Gastrocnemius medialis (tissue), 4 donors: ENCODE measurements at regions not wholly inside any gene's neighbourhood (a gene's known extent, or its start where the extent isn't known, plus 50 kb on each side); places are given as distances from the start of the nearest gene placed in this dataset.

Source experiments
- ATAC-seq, 2 donors: fragments of 150-250 bp; one replicate each; pipeline ENCODE4 v1.9.1; 2016
- DNase-seq, 2 donors: peaks; one replicate each; pipeline ENCODE4 v3.0.0-alpha.2; 2019
- H3K27ac ChIP-seq, 4 donors: fragments of 200-600 bp; sonication (generic); 1 replicate in 1 of 4; 2 replicates in 3 of 4; pipeline ENCODE4 v1.5.1; 2016 to 2018; ENCODE audit warnings: mild to moderate bottlenecking in 2 of 4, moderate library complexity in 1 of 4
- H3K27me3 ChIP-seq, 3 donors: fragments of 200-600 bp; sonication (generic) in 2 of 3; 1 replicate in 1 of 3; 2 replicates in 2 of 3; pipeline versions ENCODE4 v1.5.1 to v1.6.0; 2016 to 2019; ENCODE audit warnings: mild to moderate bottlenecking in 1 of 3, moderate library complexity in 1 of 3
- H3K36me3 ChIP-seq, 2 donors: fragments of 200-600 bp; sonication (generic) in 1 of 2; one replicate each; pipeline ENCODE4 v1.5.1; 2017 to 2018
- H3K4me1 ChIP-seq, 2 donors: fragments of 200-600 bp; sonication (generic) in 1 of 2; one replicate each; pipeline ENCODE4 v1.5.1; 2016 to 2017; ENCODE audit warnings: mild to moderate bottlenecking in 2 of 2
- H3K4me3 ChIP-seq, 4 donors: fragments of 200-600 bp; sonication (generic) in 3 of 4; 1 replicate in 1 of 4; 2 replicates in 3 of 4; pipeline ENCODE4 v1.5.1; 2016 to 2019; ENCODE audit warnings: mild to moderate bottlenecking in 2 of 4
- H3K9me3 ChIP-seq, 3 donors: fragments of 200-600 bp; sonication (generic) in 2 of 3; 1 replicate in 1 of 3; 2 replicates in 2 of 3; pipeline ENCODE4 v1.5.1; 2016 to 2019
- CTCF ChIP-seq, 5 experiments: fragments of 450-650 bp in 3 of 5; fragments of 200-600 bp in 2 of 5; sonication (generic) in 2 of 5; IDR thresholded peaks in 4 of 5; conservative IDR thresholded peaks in 1 of 5; 1 replicate in 4 of 5; 2 replicates in 1 of 5; pipeline ENCODE4 v1.5.1; 2016 to 2019; ENCODE audit warnings: antibody characterized with exemption in 5 of 5, mild to moderate bottlenecking in 3 of 5, moderate library complexity in 3 of 5
- POLR2A ChIP-seq, 2 donors: fragments of 450-650 bp; IDR thresholded peaks; one replicate each; pipeline ENCODE4 v1.6.1; 2017; ENCODE audit warnings: antibody characterized with exemption in 2 of 2, mild to moderate bottlenecking in 2 of 2, moderate library complexity in 2 of 2
- in situ Hi-C, 4 donors: fragments of 200-750 bp; cut with MboI; loops; one replicate each; pipeline versions ENCODE4 v1.15.0 to v1.8.0; 2017; ENCODE audit warnings: low sequenced_read_pairs in 4 of 4
- intact Hi-C: fragments of 100-400 bp; cut with DNase I; formaldehyde crosslinking; loops from one replicate; pipeline ENCODE4 v1.15.1; 2023; ENCODE audit warnings: low total_unique reads

- H3K9me3 ChIP-seq = no peaks in the 10 kb centered on the region
Observed at GRCh38 chrX:80285131-80285773, 135.0 kb upstream of the TENT5D start.

DNA sequence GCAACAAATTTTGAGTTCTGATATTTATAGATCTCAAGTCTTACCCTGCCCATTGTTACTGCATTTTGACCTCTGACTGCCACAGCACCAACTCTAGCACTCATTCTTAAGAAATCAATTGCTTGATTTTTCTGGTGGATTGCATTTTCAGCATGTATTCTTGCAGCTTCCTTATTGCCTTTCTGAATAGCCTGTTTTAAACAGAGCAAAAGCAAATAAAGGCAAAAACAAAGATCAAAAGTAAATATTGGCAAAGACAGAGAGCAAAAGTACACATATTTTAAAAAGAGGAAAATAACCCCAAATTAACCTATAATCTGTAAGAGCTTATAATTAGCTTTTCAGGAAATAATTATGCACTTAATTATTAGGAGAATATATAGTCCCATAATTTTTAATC, 129.4 kb upstream of the TENT5D start:
- Histone ChIP-seq H3K4me1 (no peaks in the 10 kb centered on the region), H3K27ac (no peak overlapping the region), H3K4me3 (no peak overlapping the region), H3K27me3 (peaks cover 0 to 3% (median 0%) of the 10 kb centered on the region in 3 donors), H3K36me3 (no peaks in the 10 kb centered on the region), H3K9me3 (no peaks in the 10 kb centered on the region)
- intact Hi-C loops (no loop called here), in situ Hi-C loops (no loop called here)
- no peak for DNase-seq
- ATAC-seq = no peak
- no peak for TF ChIP-seq CTCF (IDR thresholded peaks at IDR 0.05 in 4 of 5, conservative IDR thresholded peaks at IDR 0.05 in 1 of 5)
- TF ChIP-seq POLR2A (IDR thresholded peaks at IDR 0.05) = no peak

More at GRCh38 chrX:80285131-80285773, 135.0 kb upstream of the TENT5D start:
- Histone ChIP-seq H3K4me1 (no peaks in the 10 kb centered on the region), H3K27ac (no peak overlapping the region), H3K27me3 (no peaks in the 10 kb centered on the region), H3K4me3 (no peak overlapping the region), H3K36me3 (no peaks in the 10 kb centered on the region)
- ATAC-seq = no peak
- in situ Hi-C loops (no loop called here), intact Hi-C loops (no loop called here)
- no peak for TF ChIP-seq CTCF (IDR thresholded peaks at IDR 0.05 in 4 of 5, conservative IDR thresholded peaks at IDR 0.05 in 1 of 5)
- TF ChIP-seq POLR2A (IDR thresholded peaks at IDR 0.05) = no peak
- DNase-seq = no peak

DNA sequence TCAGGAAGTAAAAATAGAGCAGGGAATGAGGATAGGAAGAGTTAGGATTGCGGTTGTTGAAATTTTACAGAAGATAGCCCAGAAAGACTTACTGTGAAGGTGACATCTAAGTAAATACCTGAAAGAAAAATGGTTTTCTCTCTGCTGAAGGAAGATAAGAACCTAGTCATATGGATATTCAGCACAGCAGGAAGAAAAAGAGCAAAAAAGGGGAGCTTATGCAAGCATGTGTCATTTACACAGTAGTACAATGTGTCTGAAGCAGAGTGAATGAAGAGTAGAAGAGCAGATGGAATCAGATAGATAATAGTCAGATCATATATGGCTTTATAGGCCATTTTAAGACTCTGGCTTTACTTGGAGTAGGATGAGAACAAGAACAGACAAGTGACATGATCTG, 126.9 kb upstream of the TENT5D start:
- DNase-seq = no peak
- H3K27me3 ChIP-seq = peaks cover 0 to 3% (median 0%) of the 10 kb centered on the region in 3 donors
- H3K4me3 ChIP-seq = no peak overlapping the region
- H3K9me3 ChIP-seq = no peaks in the 10 kb centered on the region
- intact Hi-C loops (no loop called here), in situ Hi-C loops (no loop called here)
- ATAC-seq = no peak
- no peaks in the 10 kb centered on the region for H3K4me1 ChIP-seq
- H3K36me3 ChIP-seq = no peaks in the 10 kb centered on the region
- no peak for TF ChIP-seq CTCF (IDR thresholded peaks at IDR 0.05 in 4 of 5, conservative IDR thresholded peaks at IDR 0.05 in 1 of 5)
- TF ChIP-seq POLR2A (IDR thresholded peaks at IDR 0.05) = no peak
- no peak overlapping the region for H3K27ac ChIP-seq

DNA sequence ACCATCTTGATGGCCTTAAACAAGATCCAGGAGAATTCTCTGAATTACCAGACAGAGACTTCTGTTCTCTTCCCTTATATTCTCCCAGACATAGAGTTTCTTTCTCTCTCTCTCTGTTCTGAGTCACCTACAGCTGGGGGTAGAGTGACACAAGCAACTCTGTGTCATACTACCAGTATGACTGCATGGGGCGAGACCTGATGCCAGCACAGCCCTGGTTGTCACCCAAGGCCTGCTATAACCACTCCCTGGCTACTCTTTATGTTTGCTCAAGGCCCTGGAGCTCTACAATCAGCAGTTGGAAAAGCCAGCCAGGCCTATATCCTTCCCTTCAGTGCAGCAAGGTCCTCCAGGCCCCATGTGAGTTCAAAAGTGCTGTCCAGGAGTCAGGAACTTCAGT, 114.2 kb upstream of the TENT5D start:
- Histone ChIP-seq H3K4me1 (no peaks in the 10 kb centered on the region), H3K27ac (no peak overlapping the region), H3K27me3 (no peaks in the 10 kb centered on the region), H3K36me3 (no peaks in the 10 kb centered on the region), H3K4me3 (no peak overlapping the region), H3K9me3 (no peaks in the 10 kb centered on the region)
- in situ Hi-C loops (no loop called here), intact Hi-C loops (no loop called here)
- no peak for DNase-seq
- no peak for ATAC-seq
- TF ChIP-seq CTCF (IDR thresholded peaks at IDR 0.05 in 4 of 5, conservative IDR thresholded peaks at IDR 0.05 in 1 of 5) = no peak
- TF ChIP-seq POLR2A (IDR thresholded peaks at IDR 0.05) = no peak

DNA sequence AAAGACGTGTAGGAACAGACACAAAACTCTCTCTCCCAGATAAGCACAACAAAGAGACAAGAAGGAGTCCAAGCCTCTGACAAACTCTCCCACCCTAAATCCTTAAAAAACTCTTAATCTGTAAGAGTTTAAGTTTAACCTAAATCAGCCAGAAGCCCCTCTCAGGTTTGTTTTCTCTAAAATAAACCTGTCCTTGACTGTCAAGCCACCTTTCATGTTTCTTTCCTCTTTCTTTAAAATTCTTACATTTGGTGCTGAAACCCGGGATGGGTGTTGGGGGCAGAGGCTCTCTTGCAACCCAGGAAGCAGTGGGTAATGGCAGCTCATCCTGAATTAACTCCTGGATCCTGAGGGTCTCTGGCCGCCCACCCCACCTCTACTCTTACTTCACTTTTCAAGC, 107.8 kb upstream of the TENT5D start:
- ATAC-seq (no peak), DNase-seq (no peak)
- H3K27me3 ChIP-seq = peaks cover 0 to 5% (median 0%) of the 10 kb centered on the region in 3 donors

More for the DNA sequence above, 107.8 kb upstream of the TENT5D start:
- H3K9me3 ChIP-seq = no peaks in the 10 kb centered on the region
- H3K27ac ChIP-seq = no peak overlapping the region
- in situ Hi-C loops (no loop called here), intact Hi-C loops (no loop called here)
- TF ChIP-seq POLR2A (IDR thresholded peaks at IDR 0.05) (no peak), CTCF (IDR thresholded peaks at IDR 0.05 in 4 of 5, conservative IDR thresholded peaks at IDR 0.05 in 1 of 5) (no peak)
- no peaks in the 10 kb centered on the region for H3K36me3 ChIP-seq
- H3K4me3 ChIP-seq = no peak overlapping the region
- no peaks in the 10 kb centered on the region for H3K4me1 ChIP-seq
